Right atrium auricular region (tissue), 2 donors: ENCODE measurements at regions not wholly inside any gene's neighbourhood (a gene's known extent, or its start where the extent isn't known, plus 50 kb on each side); places are given as distances from the start of the nearest gene placed in this dataset.

Source experiments
- DNase-seq: peaks from one replicate; pipeline ENCODE4 v3.0.0-alpha.2; 2019; ENCODE audit warnings: low spot score
- H3K27ac ChIP-seq, 2 donors: fragments of 200-600 bp; sonication (generic); 1 replicate in 1 of 2; 2 replicates in 1 of 2; pipeline ENCODE4 v1.5.1; 2016 to 2019
- H3K27me3 ChIP-seq, 2 donors: fragments of 200-600 bp; sonication (generic); one replicate each; pipeline versions ENCODE4 v1.5.1 to v1.6.0; 2017 to 2019
- H3K36me3 ChIP-seq: fragments of 200-600 bp; sonication (generic); one replicate; pipeline ENCODE4 v1.5.1; 2016
- H3K4me1 ChIP-seq, 2 donors: fragments of 200-600 bp; sonication (generic); one replicate each; pipeline versions ENCODE4 v1.5.1 to v1.6.0; 2017 to 2019
- H3K4me3 ChIP-seq, 2 donors: fragments of 200-600 bp; sonication (generic); 1 replicate in 1 of 2; 2 replicates in 1 of 2; pipeline ENCODE4 v1.5.1; 2017 to 2019; ENCODE audit warnings: mild to moderate bottlenecking in 1 of 2, moderate library complexity in 1 of 2
- H3K9me3 ChIP-seq, 2 donors: fragments of 200-600 bp; sonication (generic); one replicate each; pipeline ENCODE4 v1.5.1; 2019
- CTCF ChIP-seq, 2 donors: fragments of 200-600 bp; sonication (generic); IDR thresholded peaks; one replicate each; pipeline ENCODE4 v1.5.1; 2019; ENCODE audit warnings: antibody characterized with exemption in 2 of 2

GRCh38 chr2:21658269-21658668 lies 534.5 kb downstream of the TDRD15 start:
- DNase-seq, result no peak
- no peaks in the 10 kb centered on the region for H3K4me1 ChIP-seq
- H3K27me3 ChIP-seq, result no peaks in the 10 kb centered on the region
- no peak for TF ChIP-seq CTCF (IDR thresholded peaks at IDR 0.05)
- H3K27ac ChIP-seq, result no peak overlapping the region
- H3K4me3 ChIP-seq, result no peak overlapping the region
- no peaks in the 10 kb centered on the region for H3K36me3 ChIP-seq
- H3K9me3 ChIP-seq, result no peaks in the 10 kb centered on the region

GRCh38 chr2:21658907-21659477 lies 535.2 kb downstream of the TDRD15 start:
- H3K27me3 ChIP-seq, result no peaks in the 10 kb centered on the region
- no peaks in the 10 kb centered on the region for H3K4me1 ChIP-seq
- H3K36me3 ChIP-seq, result no peaks in the 10 kb centered on the region
- DNase-seq, result no peak
- no peaks in the 10 kb centered on the region for H3K9me3 ChIP-seq
- no peak overlapping the region for H3K4me3 ChIP-seq
- no peak overlapping the region for H3K27ac ChIP-seq
- no peak for TF ChIP-seq CTCF (IDR thresholded peaks at IDR 0.05)

GRCh38 chr2:21664083-21664482 lies 540.3 kb downstream of the TDRD15 start:
- Histone ChIP-seq H3K36me3 (no peaks in the 10 kb centered on the region), H3K9me3 (no peaks in the 10 kb centered on the region), H3K27me3 (no peaks in the 10 kb centered on the region), H3K27ac (no peak overlapping the region), H3K4me3 (no peak overlapping the region), H3K4me1 (no peaks in the 10 kb centered on the region)
- TF ChIP-seq CTCF (IDR thresholded peaks at IDR 0.05), result no peak
- DNase-seq, result no peak

- Histone ChIP-seq H3K4me3 (no peak overlapping the region), H3K27me3 (no peaks in the 10 kb centered on the region), H3K4me1 (no peaks in the 10 kb centered on the region), H3K27ac (peak overlapping the region in 1 of 2 donors; percentile 52), H3K9me3 (no peaks in the 10 kb centered on the region), H3K36me3 (no peaks in the 10 kb centered on the region)
- no peak for TF ChIP-seq CTCF (IDR thresholded peaks at IDR 0.05)
- DNase-seq, result no peak
These were observed 543.9 kb downstream of the TDRD15 start for GRCh38 chr2:21667638-21668037.

- Histone ChIP-seq H3K36me3 (no peaks in the 10 kb centered on the region), H3K27me3 (no peaks in the 10 kb centered on the region), H3K4me3 (no peak overlapping the region), H3K27ac (peak overlapping the region in 1 of 2 donors; percentile 52), H3K9me3 (no peaks in the 10 kb centered on the region), H3K4me1 (no peaks in the 10 kb centered on the region)
- DNase-seq, result no peak
- TF ChIP-seq CTCF (IDR thresholded peaks at IDR 0.05), result no peak
These were observed 544.4 kb downstream of the TDRD15 start for GRCh38 chr2:21668078-21668710.

GRCh38 chr2:21676041-21676440 lies 552.3 kb downstream of the TDRD15 start:
- H3K4me3 ChIP-seq, result no peak overlapping the region
- H3K27me3 ChIP-seq, result no peaks in the 10 kb centered on the region
- H3K4me1 ChIP-seq, result no peaks in the 10 kb centered on the region
- TF ChIP-seq CTCF (IDR thresholded peaks at IDR 0.05), result no peak
- H3K27ac ChIP-seq, result no peak overlapping the region
- H3K9me3 ChIP-seq, result peaks cover 0 to 8% of the 10 kb centered on the region in 2 donors
- no peak for DNase-seq
- no peaks in the 10 kb centered on the region for H3K36me3 ChIP-seq
